HCT116 (cell line): ENCODE measurements at regions not wholly inside any gene's neighbourhood (a gene's known extent, or its start where the extent isn't known, plus 50 kb on each side); places are given as distances from the start of the nearest gene placed in this dataset.

Source experiments
- ATAC-seq: fragments of 200-7000 bp; cut with Tn5 transposase; 2 replicates; pipeline ENCODE4 v1.9.1; 2020; ENCODE audit warnings: mild to moderate bottlenecking, moderate library complexity
- BruUV-seq: library from RNA; stranded (reverse); fragments of 400-500 nt; replicated peaks from 2 replicates; lab custom pipeline; 2021; lab: Mats Ljungman, UMichigan
- CTCF ChIA-PET: fragments of 300-600 bp; sonication (Branson Sonifier 250); formaldehyde crosslinking; loops from one replicate; lab custom pipeline; 2021; ENCODE audit warnings: antibody characterized with exemption; lab: Charles Lee
- POLR2A ChIA-PET: fragments of 300-600, 350-600 bp; sonication (Branson Sonifier 250); formaldehyde crosslinking; loops from one replicate; lab custom pipeline; 2021; ENCODE audit warnings: antibody characterized with exemption; lab: Charles Lee
- RAD21 ChIA-PET, 2 experiments: fragments of 300-600 bp; sonication (Branson Sonifier 250); formaldehyde crosslinking; loops; one replicate each; lab custom pipeline; 2023; ENCODE audit warnings: low total read pairs in 2 of 2; ENCODE audit not compliant: uncharacterized antibody in 2 of 2, unreplicated experiment in 2 of 2, low non-redundant PET in 1 of 2; lab: Charles Lee
- DNase-seq: peaks from one replicate; pipeline ENCODE4 v3.0.0-alpha.2; 2010; ENCODE audit warnings: low read depth, low spot score
- H2AFZ ChIP-seq: fragments of 200-600 bp; shearing (Covaris generic), sonication (generic); 2 replicates; pipeline ENCODE4 v1.6.1; 2017; ENCODE audit warnings: low read depth, mixed run types, mixed read lengths, antibody characterized with exemption, low read length; ENCODE audit not compliant: poor library complexity, severe bottlenecking
- H3K27ac ChIP-seq: 2 replicates; pipeline ENCODE4 v1.5.1; 2012; ENCODE audit warnings: low read depth, low read length
- H3K27me3 ChIP-seq: fragments of 200-600 bp; sonication (generic); 2 replicates; pipeline ENCODE4 v1.6.1; 2016; ENCODE audit warnings: mixed run types, low read length, mixed read lengths; ENCODE audit not compliant: insufficient read depth
- H3K36me3 ChIP-seq, 2 experiments: fragments of 200-500 bp in 1 of 2; fragments of 200-600 bp in 1 of 2; sonication (Bioruptor generic) in 1 of 2; sonication (generic) in 1 of 2; 2 replicates each; pipeline versions ENCODE4 v1.5.1 to v1.6.1; 2014 to 2016; ENCODE audit warnings: low read length in 2 of 2, inconsistent platforms in 1 of 2, mixed read lengths in 1 of 2, mixed run types in 1 of 2; ENCODE audit not compliant: insufficient read depth in 2 of 2, control insufficient read depth in 1 of 2
- H3K4me1 ChIP-seq, 2 experiments: fragments of 200-600 bp in 1 of 2; sonication (generic) in 1 of 2; 2 replicates each; pipeline versions ENCODE4 v1.5.1 to v1.6.1; 2012 to 2017; ENCODE audit warnings: low read length in 2 of 2, inconsistent platforms in 1 of 2, mild to moderate bottlenecking in 1 of 2, mixed read lengths in 1 of 2, mixed run types in 1 of 2, moderate library complexity in 1 of 2; ENCODE audit not compliant: insufficient read depth in 2 of 2, control insufficient read depth in 1 of 2
- H3K4me2 ChIP-seq: fragments of 200-600 bp; sonication (generic); 2 replicates; pipeline ENCODE4 v1.6.1; 2017; ENCODE audit warnings: mixed run types, low read length, mixed read lengths
- H3K4me3 ChIP-seq, 2 experiments: fragments of 200-600 bp in 1 of 2; sonication (generic) in 1 of 2; replicated peaks in 1 of 2; 2 replicates each; pipeline ENCODE4 v1.5.1; 2011 to 2016; ENCODE audit warnings: low read length in 2 of 2, control low read depth in 1 of 2, low read depth in 1 of 2, mild to moderate bottlenecking in 1 of 2, mixed read lengths in 1 of 2, mixed run types in 1 of 2
- H3K79me2 ChIP-seq: fragments of 200-600 bp; sonication (generic); 2 replicates; pipeline ENCODE4 v1.6.1; 2017; ENCODE audit warnings: mild to moderate bottlenecking, mixed run types, low read length, moderate library complexity, mixed read lengths; ENCODE audit not compliant: insufficient read depth
- H3K9ac ChIP-seq: fragments of 200-600 bp; sonication (generic); 2 replicates; pipeline ENCODE4 v1.6.1; 2016; ENCODE audit warnings: low read length, mixed read lengths
- H3K9me2 ChIP-seq: fragments of 200-600 bp; sonication (generic), shearing (Covaris generic); 2 replicates; pipeline ENCODE4 v1.6.1; 2017; ENCODE audit warnings: mixed run types, mild to moderate bottlenecking, moderate library complexity; ENCODE audit not compliant: insufficient read depth
- H3K9me3 ChIP-seq, 2 experiments: fragments of 200-500 bp in 1 of 2; fragments of 200-600 bp in 1 of 2; sonication (Bioruptor generic) in 1 of 2; sonication (generic) in 1 of 2; 2 replicates each; pipeline ENCODE4 v1.6.1; 2014 to 2017; ENCODE audit warnings: low read length in 2 of 2, mixed read lengths in 2 of 2, inconsistent platforms in 1 of 2, low read depth in 1 of 2, mild to moderate bottlenecking in 1 of 2, mixed run types in 1 of 2, moderate library complexity in 1 of 2; ENCODE audit not compliant: control insufficient read depth in 1 of 2, insufficient read depth in 1 of 2
- H4K20me1 ChIP-seq: fragments of 200-600 bp; sonication (generic), shearing (Covaris generic); 2 replicates; pipeline ENCODE4 v1.6.1; 2017; ENCODE audit warnings: mixed run types, mild to moderate bottlenecking, moderate library complexity; ENCODE audit not compliant: insufficient read depth
- CBX3 ChIP-seq: IDR thresholded peaks from 2 replicates; pipeline ENCODE4 v1.6.1; 2012; ENCODE audit warnings: low read depth
- CEBPB ChIP-seq: IDR thresholded peaks from 2 replicates; pipeline ENCODE4 v1.6.1; 2012; ENCODE audit warnings: low read depth
- ELF1 ChIP-seq: IDR thresholded peaks from 2 replicates; pipeline ENCODE4 v1.6.1; 2012; ENCODE audit warnings: low read depth, borderline replicate concordance
- EZH2phosphoT487 ChIP-seq: fragments of 200-600 bp; IDR thresholded peaks from 2 replicates; pipeline ENCODE4 v1.6.1; 2018; ENCODE audit warnings: antibody characterized with exemption, borderline replicate concordance
- FOSL1 ChIP-seq: IDR thresholded peaks from 2 replicates; pipeline ENCODE4 v1.6.1; 2012; ENCODE audit warnings: low read depth
- JUND ChIP-seq: IDR thresholded peaks from 2 replicates; pipeline ENCODE4 v1.6.1; 2012
- POLR2A ChIP-seq: IDR thresholded peaks from 2 replicates; pipeline ENCODE4 v1.7.0; 2011; ENCODE audit warnings: borderline replicate concordance; ENCODE audit not compliant: insufficient read depth, insufficient read length; ENCODE audit errors: extremely low read depth
- POLR2AphosphoS5 ChIP-seq: IDR thresholded peaks from 2 replicates; pipeline ENCODE4 v1.6.1; 2011; ENCODE audit warnings: mild to moderate bottlenecking, low read depth, low read length, moderate library complexity
- RAD21 ChIP-seq: IDR thresholded peaks from 2 replicates; pipeline ENCODE4 v1.6.1; 2012; ENCODE audit warnings: low read depth, mild to moderate bottlenecking
- SIN3A ChIP-seq: IDR thresholded peaks from 2 replicates; pipeline ENCODE4 v1.6.1; 2012; ENCODE audit warnings: low read depth
- SP1 ChIP-seq: IDR thresholded peaks from 2 replicates; pipeline ENCODE4 v1.6.1; 2012; ENCODE audit warnings: low read depth
- TCF7L2 ChIP-seq: IDR thresholded peaks from 2 replicates; pipeline ENCODE4 v1.7.0; 2011; ENCODE audit warnings: borderline replicate concordance, inconsistent platforms; ENCODE audit not compliant: insufficient read depth, insufficient read length; ENCODE audit errors: extremely low read depth
- YY1 ChIP-seq: IDR thresholded peaks from 2 replicates; pipeline ENCODE4 v1.6.1; 2011; ENCODE audit warnings: low read length, low read depth, moderate library complexity, mild to moderate bottlenecking; ENCODE audit not compliant: insufficient replicate concordance; ENCODE audit errors: extremely low read depth
- ZFX ChIP-seq: fragments of 450-650 bp; IDR thresholded peaks from 2 replicates; pipeline ENCODE4 v1.6.1; 2017
- ZNF274 ChIP-seq: fragments of 200-500 bp; sonication (Bioruptor generic); IDR thresholded peaks from 2 replicates; pipeline ENCODE4 v1.6.1; 2014; ENCODE audit warnings: mild to moderate bottlenecking, low read depth, low read length, inconsistent platforms
- intact Hi-C: fragments of 100-400 bp; cut with micrococcal nuclease; formaldehyde crosslinking; loops from 2 replicates; pipeline ENCODE4 v1.10.0; 2022
- TF ChIP-seq, protein P1 (sequence below): IDR thresholded peaks from 2 replicates; pipeline ENCODE4 v1.6.1; 2012
- TF ChIP-seq, protein P2 (sequence below), 3 experiments: fragments of 200-600 bp in 1 of 3; sonication (generic) in 1 of 3; IDR thresholded peaks in 2 of 3; conservative IDR thresholded peaks in 1 of 3; 2 replicates each; pipeline ENCODE4 v1.5.1; 2012 to 2017; ENCODE audit warnings: low read depth in 2 of 3, low read length in 2 of 3, antibody characterized with exemption in 1 of 3, borderline replicate concordance in 1 of 3, control low read depth in 1 of 3, mild to moderate bottlenecking in 1 of 3, mixed read lengths in 1 of 3, mixed run types in 1 of 3, moderate library complexity in 1 of 3; ENCODE audit not compliant: insufficient read depth in 1 of 3
- TF ChIP-seq, protein P3 (sequence below): IDR thresholded peaks from 2 replicates; pipeline ENCODE4 v1.6.1; 2012
- TF ChIP-seq, protein P4 (sequence below): IDR thresholded peaks from 2 replicates; pipeline ENCODE4 v1.6.1; 2011; ENCODE audit warnings: mild to moderate bottlenecking, low read length, moderate library complexity; ENCODE audit not compliant: insufficient replicate concordance; ENCODE audit errors: extremely low read depth

DNA sequence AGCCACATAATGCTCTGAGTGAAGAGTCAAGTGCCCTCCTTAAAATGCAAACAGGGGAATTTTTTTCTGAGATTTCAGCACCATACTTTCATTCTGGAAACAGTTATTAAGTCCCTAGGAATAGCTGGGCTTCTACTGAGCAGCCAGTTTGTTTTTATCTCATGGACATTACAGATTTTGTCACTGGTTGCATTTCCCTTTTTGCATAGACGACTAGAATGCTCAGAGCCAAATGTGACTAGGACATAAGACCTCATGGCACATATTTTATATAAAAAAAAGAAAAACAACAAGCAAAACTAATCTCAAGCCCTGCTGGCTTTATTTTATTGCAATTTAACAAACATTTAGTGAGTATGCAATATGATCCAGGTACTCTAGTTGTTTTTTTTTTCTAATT, 112.7 kb upstream of the NANOGP8 start:
- H3K79me2 ChIP-seq: no peaks in the 10 kb centered on the region
- no peaks in the 10 kb centered on the region for H3K9me2 ChIP-seq
- ChIA-PET POLR2A (no interaction called here), CTCF (no interaction called here), RAD21 (no interaction called here)
- no peaks in the 10 kb centered on the region for H4K20me1 ChIP-seq
- no peak for DNase-seq
- H3K9me3 ChIP-seq: no peaks in the 10 kb centered on the region
- no peak overlapping the region for H2AFZ ChIP-seq
- no peak for TF ChIP-seq CBX3
- no peak for TF ChIP-seq TCF7L2
- no peak for TF ChIP-seq ELF1
- no peak for TF ChIP-seq SIN3A
- TF ChIP-seq SP1: no peak
- TF ChIP-seq, protein P1, sequence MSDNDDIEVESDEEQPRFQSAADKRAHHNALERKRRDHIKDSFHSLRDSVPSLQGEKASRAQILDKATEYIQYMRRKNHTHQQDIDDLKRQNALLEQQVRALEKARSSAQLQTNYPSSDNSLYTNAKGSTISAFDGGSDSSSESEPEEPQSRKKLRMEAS: no peak
- no peak for TF ChIP-seq ZNF274
- no peak for TF ChIP-seq ZFX
- no peak for TF ChIP-seq RAD21
- TF ChIP-seq YY1: no peak
- no peak for TF ChIP-seq JUND
- TF ChIP-seq FOSL1: no peak
- TF ChIP-seq, protein P2, sequence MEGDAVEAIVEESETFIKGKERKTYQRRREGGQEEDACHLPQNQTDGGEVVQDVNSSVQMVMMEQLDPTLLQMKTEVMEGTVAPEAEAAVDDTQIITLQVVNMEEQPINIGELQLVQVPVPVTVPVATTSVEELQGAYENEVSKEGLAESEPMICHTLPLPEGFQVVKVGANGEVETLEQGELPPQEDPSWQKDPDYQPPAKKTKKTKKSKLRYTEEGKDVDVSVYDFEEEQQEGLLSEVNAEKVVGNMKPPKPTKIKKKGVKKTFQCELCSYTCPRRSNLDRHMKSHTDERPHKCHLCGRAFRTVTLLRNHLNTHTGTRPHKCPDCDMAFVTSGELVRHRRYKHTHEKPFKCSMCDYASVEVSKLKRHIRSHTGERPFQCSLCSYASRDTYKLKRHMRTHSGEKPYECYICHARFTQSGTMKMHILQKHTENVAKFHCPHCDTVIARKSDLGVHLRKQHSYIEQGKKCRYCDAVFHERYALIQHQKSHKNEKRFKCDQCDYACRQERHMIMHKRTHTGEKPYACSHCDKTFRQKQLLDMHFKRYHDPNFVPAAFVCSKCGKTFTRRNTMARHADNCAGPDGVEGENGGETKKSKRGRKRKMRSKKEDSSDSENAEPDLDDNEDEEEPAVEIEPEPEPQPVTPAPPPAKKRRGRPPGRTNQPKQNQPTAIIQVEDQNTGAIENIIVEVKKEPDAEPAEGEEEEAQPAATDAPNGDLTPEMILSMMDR (IDR thresholded peaks at IDR 0.05 in 2 of 3, conservative IDR thresholded peaks at IDR 0.05 in 1 of 3; ENCODE audit: borderline replicate concordance in 1 of 3, insufficient read depth in 1 of 3, low read depth in 2 of 3, low read length in 2 of 3): no peak
- TF ChIP-seq, protein P3, sequence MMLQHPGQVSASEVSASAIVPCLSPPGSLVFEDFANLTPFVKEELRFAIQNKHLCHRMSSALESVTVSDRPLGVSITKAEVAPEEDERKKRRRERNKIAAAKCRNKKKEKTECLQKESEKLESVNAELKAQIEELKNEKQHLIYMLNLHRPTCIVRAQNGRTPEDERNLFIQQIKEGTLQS: no peak
- TF ChIP-seq POLR2AphosphoS5: no peak
- TF ChIP-seq, protein P4, sequence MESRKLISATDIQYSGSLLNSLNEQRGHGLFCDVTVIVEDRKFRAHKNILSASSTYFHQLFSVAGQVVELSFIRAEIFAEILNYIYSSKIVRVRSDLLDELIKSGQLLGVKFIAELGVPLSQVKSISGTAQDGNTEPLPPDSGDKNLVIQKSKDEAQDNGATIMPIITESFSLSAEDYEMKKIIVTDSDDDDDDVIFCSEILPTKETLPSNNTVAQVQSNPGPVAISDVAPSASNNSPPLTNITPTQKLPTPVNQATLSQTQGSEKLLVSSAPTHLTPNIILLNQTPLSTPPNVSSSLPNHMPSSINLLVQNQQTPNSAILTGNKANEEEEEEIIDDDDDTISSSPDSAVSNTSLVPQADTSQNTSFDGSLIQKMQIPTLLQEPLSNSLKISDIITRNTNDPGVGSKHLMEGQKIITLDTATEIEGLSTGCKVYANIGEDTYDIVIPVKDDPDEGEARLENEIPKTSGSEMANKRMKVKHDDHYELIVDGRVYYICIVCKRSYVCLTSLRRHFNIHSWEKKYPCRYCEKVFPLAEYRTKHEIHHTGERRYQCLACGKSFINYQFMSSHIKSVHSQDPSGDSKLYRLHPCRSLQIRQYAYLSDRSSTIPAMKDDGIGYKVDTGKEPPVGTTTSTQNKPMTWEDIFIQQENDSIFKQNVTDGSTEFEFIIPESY: no peak
- TF ChIP-seq POLR2A: no peak
- TF ChIP-seq CEBPB: no peak
- TF ChIP-seq EZH2phosphoT487: no peak
- no peak overlapping the region for H3K27ac ChIP-seq
- ATAC-seq: no peak
- no peak overlapping the region for H3K4me3 ChIP-seq
- H3K9ac ChIP-seq: no peak overlapping the region
- no peaks in the 10 kb centered on the region for H3K27me3 ChIP-seq
- BruUV-seq: no TSS peak
- intact Hi-C loops: no loop called here
- H3K4me2 ChIP-seq: no peak overlapping the region
- no peaks in the 10 kb centered on the region for H3K4me1 ChIP-seq
- no peaks in the 10 kb centered on the region for H3K36me3 ChIP-seq
